GM19193 (cell line): ENCODE measurements at regions not wholly inside any gene's neighbourhood (a gene's known extent, or its start where the extent isn't known, plus 50 kb on each side); places are given as distances from the start of the nearest gene placed in this dataset.

Experiments
- POLR2A ChIP-seq: IDR thresholded peaks from 4 replicates; pipeline ENCODE4 v1.6.1; 2011; ENCODE audit not compliant: insufficient read depth, insufficient read length; ENCODE audit errors: extremely low read depth

DNA sequence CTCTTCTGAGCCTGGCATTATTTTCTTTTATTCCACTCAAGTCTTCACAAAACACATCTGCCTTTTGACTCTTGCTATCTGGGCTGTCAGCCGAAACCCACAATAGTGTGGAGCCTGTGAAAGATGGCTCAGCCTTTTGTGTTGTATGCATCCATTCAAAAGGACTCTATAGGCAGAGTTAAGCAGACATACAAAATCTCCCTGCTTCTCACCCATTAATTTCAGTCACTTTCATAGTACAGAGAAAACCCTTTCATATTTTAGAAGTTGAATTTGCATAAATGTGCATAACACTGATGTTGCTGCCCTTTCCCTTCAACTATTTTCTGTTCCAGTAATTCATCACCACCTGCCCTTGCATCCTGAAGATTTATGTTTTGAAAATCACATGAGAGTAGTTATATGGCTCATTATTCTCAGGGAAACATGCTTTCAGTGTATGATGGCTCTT, 154.6 kb downstream of the EVA1A start:
- no peak for TF ChIP-seq POLR2A

DNA sequence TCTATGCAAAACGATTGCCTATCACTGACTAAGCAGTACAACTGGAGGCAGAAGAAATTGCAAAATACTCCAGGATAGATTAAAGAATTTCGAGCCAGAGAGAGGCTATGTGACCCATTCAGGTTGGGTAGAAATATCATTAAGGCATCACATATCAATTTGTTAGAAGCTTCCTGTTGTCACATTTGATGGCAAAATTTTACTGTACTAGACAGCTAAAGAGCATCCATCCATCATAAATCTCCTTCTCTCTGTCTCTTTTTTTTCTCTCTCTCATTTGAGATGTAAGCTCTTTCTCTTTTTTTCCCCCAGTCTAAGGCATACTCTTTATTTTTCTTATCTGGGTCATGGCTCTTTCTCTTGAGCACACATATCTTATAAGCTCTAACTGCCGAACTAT, 155.7 kb downstream of the EVA1A start:
- no peak for TF ChIP-seq POLR2A

DNA sequence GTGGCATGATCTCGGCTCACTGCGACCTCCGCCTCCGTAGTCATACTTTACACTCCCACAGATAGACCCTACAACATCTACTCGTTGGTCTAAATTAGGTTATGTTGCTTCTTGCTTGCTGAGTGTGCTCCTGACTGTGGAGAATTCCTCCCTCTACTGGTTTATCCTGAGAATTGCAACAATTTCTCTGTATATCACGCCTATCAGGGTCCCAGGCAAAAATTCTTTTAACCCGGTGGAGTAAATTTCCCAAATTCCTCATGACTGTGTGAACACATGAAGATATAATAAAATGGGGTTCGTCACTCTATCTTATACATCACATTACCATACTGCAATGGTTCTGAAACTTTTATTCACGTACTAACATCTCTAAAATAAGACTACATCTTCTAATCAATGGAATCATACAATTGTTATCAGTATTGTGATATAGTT, 156.7 kb downstream of the EVA1A start:
- no peak for TF ChIP-seq POLR2A

DNA sequence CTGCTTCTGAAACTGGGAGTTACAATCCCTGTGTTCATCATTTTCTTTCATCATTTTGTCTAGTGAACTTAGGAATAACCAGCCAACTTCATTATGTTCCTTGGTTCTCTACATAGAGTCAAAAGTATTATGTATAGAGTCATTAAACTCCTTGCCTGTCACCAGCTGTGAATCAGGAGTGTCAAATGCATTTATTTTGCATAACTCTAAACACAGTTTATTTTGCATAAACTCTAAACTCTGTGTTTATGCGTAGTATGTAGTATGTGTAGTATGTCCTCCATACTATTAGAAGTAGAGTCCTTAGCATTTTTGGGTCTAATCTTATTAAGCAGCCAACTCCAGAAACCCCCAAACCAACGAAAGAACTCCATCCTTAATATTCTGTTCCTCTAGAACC, 164.4 kb downstream of the EVA1A start:
- TF ChIP-seq POLR2A, result no peak

DNA sequence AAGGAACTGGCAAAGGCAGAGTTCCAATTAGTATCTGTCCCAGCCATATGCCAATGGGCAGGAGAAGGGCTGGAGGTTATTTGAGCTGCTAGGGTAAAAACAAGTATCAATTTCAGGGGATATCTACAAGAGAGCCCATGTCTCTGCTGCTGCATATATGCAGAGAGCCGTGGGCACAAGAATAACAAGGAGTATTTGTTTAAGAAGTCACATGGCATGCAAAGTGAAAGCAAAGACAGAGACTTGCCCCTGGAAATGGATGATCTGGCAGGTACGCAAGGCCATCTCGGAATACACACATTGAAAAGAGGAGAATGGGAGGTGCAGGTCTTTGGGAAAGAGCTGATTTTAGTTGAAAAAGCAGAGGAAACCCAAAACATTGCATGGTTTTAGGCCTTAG, 170.6 kb downstream of the EVA1A start:
- TF ChIP-seq POLR2A, result no peak

DNA sequence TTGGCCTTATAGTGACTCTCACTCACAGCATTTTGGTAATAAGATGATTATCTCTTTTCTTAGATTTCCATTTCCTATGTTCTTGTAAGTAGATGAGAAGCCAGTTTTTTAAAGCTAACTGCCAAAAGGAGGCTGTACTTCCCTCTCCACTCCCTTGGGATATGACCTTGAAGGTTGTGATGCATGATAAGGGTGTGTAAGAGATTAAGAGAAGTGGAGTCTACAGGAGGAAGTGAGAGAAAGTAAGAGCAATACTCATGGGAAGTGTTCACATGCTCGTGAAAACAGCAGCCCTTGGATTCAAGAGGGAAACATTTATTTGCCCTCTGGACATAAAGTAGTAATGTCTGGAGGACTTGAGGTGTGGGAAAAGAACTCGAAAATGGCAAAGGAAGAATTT, 171.5 kb downstream of the EVA1A start:
- no peak for TF ChIP-seq POLR2A

DNA sequence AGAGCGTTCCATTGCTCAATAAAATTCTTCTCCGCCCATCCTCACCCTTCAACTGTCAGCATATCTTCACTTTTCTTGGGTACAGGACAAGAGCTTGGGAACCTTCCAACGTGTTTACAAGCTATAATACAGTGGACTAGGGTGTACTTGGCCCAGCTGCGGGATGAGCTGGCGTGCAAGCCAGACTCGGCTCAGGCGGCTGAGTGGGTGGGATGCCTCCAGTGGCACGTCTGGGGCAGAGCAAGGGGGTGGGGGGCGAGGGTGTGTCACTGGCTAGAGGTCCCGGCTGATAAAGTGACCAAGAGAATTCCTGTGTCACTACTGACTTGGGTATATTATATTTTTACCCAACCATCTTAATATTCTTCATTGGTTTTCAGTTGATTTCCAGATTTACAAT, 179.7 kb downstream of the EVA1A start:
- no peak for TF ChIP-seq POLR2A

DNA sequence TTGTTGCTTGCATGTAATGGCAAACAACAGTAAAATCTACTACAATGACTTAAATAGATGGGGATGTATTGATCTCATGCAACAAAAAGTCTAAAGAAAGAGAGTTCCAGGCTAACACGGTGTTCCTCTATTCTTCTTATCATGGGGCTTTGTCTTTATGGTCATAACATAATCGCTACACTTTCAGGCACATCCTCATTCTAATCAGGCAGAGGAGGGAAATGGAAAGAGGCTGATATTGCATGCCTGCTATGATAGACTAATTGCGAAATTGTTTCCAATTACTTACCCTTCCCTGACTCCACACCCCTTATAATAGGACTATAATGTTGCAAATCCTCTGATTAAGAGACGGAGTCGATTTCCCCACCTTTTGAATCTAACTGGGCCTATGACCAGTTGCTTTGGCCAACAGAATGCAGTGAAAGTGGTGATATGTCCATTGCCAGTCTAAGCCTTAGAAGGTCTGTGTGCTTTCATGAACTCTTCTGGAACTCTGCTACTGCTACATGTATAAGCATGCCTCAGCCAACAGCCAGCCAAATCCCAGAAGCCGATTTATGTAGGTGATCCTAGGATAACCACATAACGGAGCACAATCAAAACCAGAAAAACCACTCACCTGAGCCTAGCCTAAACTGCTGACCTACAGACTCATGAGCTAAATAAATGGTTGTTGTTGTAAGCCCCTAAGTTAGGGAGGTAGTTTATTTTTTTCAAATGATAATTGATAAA, 180.3 kb upstream of the TACR1 start:
- no peak for TF ChIP-seq POLR2A

DNA sequence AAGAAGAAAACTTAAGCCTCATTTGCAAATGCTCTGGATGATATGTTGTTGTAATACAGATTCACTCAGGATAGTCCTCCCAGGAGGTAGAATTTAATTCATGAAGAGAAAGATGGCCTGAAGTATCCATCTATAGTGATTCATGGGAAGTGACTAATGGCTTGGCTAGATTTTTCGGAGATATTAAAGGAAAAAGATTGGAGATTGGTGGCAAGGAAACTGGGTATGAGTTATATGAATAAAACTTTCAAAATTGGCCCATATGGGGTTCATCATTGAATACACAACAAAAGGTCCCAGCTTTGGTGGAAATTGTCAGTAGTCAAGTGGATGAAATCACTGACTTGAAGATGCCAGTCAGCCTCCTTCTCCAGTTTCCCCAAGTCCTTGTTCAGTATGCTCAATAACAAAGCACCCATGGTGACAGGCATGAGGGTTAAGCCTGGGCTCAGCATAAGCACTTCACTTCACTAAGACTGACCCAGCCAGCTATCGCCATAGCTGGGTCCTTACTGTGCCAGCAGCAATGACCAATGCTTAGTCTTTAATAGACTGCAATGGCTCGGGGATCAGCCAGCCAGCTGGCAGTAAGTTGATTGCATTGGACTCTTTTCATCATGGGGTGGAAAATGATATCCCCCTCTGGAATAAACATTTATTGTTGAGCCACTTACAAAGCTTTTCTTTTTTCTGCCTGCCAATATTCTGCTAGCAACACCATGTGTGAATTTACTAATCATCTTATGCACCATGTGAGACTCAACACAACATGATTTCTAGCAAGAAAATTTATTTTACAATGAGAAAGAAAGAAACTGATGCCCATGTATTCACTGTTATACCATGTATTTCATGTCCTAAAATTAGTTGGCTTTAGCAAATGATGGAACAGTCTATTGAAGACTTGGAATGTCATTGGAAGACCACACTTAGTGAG, 176.6 kb upstream of the TACR1 start:
- no peak for TF ChIP-seq POLR2A

DNA sequence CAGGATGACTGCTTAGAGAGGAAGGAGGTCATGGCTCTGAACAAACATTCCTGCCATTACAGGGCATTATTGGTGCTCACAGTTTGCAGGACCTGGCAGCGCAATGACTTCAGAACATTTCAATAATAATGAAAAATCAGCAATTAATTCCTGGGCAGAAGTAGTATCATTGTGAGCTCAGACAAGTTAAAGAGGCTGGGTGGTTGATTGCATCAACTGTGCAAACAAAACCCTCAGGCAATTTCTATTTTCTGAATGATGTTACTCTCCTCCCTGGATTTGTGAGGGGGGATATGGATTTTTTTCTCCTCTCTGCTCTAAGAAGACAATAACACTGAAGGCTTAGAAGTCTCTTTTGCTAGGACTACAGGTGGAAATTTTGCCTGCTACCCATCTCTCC, 168.1 kb upstream of the TACR1 start:
- TF ChIP-seq POLR2A, result no peak

DNA sequence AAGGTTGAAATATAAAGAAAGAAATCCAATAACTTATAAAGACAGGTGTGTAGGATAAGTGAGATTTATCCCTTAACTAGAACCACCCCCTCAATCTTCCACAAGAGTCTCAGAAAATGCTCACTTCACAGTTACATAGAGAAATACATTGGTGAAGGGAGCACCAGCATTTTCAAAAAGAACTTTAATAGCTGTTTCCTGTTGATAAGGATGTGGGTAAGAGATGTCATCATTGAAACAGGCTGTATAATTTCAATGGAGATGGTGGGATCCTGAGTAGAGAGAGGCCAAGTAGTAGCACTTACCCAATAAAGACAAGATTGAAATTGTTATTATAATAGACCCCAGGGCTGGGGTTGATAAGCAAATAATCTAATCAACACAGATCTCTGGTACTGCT, 162.2 kb upstream of the TACR1 start:
- no peak for TF ChIP-seq POLR2A

DNA sequence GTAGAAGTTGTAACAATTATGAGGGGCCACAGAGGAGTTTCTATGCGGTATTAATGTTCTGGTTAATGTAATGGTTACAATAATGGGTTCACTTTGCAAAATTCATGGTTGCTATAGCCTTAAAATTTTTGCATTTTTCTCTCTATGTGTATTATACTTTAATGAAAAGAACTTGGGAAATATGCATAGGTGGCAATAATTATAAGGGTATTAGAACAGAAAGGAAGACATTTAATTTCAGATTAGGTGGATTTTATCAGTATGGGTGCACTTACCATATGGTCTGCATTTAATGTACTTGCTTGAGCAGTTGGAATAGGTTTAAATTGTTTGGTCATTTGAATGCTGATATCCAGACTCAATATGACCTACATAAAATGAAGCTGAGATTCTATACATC, 161.6 kb upstream of the TACR1 start:
- TF ChIP-seq POLR2A, result no peak

DNA sequence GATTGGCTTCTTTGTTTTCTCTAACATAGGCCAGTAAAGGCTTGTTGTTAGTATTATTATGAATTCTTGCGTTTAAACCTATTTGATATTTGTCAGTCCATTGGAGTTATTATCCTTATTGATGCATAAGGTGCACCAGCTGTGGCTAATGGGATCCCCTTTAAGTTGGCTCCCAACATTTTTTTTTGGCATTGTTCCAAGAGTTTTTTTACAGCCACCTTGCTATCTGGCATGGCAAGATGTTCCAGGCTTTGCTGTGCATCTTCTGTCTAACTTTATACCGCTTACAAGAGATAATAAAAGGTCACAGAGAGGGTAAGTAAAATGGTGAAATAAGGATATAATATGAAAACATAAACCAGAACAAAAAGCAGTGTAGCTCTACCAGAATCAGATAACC, 157.5 kb upstream of the TACR1 start:
- TF ChIP-seq POLR2A, result no peak

DNA sequence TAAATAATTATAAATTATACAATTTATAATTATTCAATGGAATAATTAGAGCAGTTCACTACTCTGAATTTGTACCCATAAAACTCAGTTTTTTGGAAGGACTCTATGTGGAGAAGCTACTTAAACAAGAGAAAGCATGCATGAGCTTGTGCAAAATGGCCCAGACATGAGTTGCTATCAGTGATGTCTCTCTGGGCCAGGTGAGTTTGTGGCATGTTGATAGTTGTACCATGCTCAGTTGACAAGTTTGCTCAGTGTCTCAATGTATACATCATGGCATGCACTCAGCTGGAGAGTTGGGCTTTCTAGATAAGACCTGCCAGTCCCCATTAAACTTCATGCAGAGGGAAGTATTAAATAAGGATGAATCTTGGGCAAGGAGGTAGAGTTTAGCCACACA, 153.8 kb upstream of the TACR1 start:
- TF ChIP-seq POLR2A, result no peak

DNA sequence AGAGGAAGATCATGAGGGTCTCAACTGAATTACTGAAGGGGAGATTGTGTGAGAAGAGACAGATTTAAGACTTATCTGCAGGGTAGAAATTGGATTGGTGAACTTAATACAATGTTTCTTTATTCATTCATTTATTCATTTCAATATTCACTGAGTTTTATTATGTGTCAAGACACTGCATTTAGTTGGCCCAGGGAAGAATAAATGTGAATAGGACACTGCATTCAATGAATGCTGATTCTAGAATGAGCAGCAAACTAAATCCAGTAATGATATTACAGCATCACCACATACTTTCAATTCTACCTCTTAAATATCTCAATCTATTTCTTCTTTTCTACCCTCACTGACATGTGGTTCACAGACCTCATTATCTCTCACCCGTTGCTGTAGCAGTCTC, 149.0 kb upstream of the TACR1 start:
- no peak for TF ChIP-seq POLR2A

DNA sequence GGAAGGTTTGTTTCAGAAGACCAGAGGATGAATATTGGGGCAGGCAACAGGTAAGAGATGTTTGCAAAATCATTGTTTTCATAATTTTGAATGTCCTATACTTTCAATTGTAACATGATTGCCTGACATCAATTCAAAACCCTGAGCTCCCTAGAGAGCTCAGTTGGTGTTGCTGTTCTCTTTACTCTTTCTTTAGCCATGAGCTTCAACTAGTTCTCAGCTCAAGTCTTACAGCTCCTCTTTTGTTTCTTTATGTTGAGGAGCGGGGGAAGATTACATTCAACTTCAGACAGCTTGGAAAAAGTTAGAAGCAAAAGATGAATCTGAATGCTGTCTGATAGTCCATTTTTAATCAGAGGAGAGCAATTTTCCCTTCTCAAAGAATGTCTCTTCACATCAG, 144.8 kb upstream of the TACR1 start:
- no peak for TF ChIP-seq POLR2A
